ENCODE measurements at regions not wholly inside any gene's neighbourhood (a gene's known extent, or its start where the extent isn't known, plus 50 kb on each side); places are given as distances from the start of the nearest gene placed in this dataset.

DNA sequence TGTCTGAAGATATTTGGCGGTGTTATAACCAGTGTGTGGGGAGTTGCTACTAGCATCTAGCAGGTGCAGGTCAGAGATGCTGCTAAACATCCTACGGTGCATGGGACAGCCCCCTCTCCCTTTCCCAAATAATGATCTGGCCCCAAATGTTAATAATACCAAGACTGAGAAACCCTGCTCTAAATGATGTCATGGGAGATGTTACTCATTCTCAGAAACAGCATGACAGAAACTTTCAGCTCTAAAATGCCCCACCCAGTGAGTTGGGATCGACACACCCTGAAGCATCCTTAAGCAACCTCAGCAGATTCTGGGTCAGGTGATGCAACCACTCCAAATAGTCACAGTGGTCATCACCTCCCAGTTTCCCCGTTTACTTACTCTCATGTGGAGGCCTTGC is 108.8 kb upstream of the MPP7 start (continued):
- TF ChIP-seq, protein P1, sequence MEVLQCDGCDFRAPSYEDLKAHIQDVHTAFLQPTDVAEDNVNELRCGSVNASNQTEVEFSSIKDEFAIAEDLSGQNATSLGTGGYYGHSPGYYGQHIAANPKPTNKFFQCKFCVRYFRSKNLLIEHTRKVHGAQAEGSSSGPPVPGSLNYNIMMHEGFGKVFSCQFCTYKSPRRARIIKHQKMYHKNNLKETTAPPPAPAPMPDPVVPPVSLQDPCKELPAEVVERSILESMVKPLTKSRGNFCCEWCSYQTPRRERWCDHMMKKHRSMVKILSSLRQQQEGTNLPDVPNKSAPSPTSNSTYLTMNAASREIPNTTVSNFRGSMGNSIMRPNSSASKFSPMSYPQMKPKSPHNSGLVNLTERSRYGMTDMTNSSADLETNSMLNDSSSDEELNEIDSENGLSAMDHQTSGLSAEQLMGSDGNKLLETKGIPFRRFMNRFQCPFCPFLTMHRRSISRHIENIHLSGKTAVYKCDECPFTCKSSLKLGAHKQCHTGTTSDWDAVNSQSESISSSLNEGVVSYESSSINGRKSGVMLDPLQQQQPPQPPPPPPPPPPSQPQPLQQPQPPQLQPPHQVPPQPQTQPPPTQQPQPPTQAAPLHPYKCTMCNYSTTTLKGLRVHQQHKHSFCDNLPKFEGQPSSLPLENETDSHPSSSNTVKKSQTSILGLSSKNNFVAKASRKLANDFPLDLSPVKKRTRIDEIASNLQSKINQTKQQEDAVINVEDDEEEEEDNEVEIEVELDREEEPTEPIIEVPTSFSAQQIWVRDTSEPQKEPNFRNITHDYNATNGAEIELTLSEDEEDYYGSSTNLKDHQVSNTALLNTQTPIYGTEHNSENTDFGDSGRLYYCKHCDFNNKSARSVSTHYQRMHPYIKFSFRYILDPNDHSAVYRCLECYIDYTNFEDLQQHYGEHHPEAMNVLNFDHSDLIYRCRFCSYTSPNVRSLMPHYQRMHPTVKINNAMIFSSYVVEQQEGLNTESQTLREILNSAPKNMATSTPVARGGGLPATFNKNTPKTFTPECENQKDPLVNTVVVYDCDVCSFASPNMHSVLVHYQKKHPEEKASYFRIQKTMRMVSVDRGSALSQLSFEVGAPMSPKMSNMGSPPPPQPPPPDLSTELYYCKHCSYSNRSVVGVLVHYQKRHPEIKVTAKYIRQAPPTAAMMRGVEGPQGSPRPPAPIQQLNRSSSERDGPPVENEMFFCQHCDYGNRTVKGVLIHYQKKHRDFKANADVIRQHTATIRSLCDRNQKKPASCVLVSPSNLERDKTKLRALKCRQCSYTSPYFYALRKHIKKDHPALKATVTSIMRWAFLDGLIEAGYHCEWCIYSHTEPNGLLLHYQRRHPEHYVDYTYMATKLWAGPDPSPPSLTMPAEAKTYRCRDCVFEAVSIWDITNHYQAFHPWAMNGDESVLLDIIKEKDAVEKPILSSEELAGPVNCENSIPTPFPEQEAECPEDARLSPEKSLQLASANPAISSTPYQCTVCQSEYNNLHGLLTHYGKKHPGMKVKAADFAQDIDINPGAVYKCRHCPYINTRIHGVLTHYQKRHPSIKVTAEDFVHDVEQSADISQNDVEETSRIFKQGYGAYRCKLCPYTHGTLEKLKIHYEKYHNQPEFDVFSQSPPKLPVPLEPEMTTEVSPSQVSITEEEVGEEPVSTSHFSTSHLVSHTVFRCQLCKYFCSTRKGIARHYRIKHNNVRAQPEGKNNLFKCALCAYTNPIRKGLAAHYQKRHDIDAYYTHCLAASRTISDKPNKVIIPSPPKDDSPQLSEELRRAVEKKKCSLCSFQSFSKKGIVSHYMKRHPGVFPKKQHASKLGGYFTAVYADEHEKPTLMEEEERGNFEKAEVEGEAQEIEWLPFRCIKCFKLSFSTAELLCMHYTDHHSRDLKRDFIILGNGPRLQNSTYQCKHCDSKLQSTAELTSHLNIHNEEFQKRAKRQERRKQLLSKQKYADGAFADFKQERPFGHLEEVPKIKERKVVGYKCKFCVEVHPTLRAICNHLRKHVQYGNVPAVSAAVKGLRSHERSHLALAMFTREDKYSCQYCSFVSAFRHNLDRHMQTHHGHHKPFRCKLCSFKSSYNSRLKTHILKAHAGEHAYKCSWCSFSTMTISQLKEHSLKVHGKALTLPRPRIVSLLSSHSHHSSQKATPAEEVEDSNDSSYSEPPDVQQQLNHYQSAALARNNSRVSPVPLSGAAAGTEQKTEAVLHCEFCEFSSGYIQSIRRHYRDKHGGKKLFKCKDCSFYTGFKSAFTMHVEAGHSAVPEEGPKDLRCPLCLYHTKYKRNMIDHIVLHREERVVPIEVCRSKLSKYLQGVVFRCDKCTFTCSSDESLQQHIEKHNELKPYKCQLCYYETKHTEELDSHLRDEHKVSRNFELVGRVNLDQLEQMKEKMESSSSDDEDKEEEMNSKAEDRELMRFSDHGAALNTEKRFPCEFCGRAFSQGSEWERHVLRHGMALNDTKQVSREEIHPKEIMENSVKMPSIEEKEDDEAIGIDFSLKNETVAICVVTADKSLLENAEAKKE (CRISPR knock-in tag; IDR thresholded peaks at IDR 0.05): no peak
- TF ChIP-seq POLR2AphosphoS5 (IDR thresholded peaks at IDR 0.05; ENCODE audit: low read depth) (no peak), EZH2 (IDR thresholded peaks at IDR 0.05; ENCODE audit: low read depth, unreplicated experiment) (no peak), JUNB (IDR thresholded peaks at IDR 0.05; ENCODE audit: unreplicated experiment) (no peak)
- TF ChIP-seq, protein P2, sequence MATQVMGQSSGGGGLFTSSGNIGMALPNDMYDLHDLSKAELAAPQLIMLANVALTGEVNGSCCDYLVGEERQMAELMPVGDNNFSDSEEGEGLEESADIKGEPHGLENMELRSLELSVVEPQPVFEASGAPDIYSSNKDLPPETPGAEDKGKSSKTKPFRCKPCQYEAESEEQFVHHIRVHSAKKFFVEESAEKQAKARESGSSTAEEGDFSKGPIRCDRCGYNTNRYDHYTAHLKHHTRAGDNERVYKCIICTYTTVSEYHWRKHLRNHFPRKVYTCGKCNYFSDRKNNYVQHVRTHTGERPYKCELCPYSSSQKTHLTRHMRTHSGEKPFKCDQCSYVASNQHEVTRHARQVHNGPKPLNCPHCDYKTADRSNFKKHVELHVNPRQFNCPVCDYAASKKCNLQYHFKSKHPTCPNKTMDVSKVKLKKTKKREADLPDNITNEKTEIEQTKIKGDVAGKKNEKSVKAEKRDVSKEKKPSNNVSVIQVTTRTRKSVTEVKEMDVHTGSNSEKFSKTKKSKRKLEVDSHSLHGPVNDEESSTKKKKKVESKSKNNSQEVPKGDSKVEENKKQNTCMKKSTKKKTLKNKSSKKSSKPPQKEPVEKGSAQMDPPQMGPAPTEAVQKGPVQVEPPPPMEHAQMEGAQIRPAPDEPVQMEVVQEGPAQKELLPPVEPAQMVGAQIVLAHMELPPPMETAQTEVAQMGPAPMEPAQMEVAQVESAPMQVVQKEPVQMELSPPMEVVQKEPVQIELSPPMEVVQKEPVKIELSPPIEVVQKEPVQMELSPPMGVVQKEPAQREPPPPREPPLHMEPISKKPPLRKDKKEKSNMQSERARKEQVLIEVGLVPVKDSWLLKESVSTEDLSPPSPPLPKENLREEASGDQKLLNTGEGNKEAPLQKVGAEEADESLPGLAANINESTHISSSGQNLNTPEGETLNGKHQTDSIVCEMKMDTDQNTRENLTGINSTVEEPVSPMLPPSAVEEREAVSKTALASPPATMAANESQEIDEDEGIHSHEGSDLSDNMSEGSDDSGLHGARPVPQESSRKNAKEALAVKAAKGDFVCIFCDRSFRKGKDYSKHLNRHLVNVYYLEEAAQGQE (IDR thresholded peaks at IDR 0.05; ENCODE audit: unreplicated experiment): no peak

DNA sequence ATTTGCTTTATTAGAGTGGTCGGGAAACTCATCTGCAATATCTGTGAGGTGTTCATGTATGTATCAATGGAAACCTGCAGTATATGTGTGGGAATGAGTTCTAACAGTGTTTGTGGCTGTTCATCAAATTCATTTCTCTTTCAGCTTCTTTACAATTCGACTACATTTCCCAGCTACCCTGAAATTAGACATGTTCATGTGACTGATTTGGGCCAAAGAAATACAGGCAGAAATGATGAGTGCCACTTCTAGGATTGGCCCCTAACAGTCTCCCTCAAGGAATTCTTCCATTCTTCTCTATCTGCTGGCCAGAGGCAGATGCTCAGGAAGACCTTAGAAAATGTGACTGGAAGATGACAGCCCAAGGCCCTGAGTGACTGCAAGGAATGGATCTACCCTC is 114.8 kb upstream of the WAC start:
- H3K27me3 ChIP-seq (ENCODE audit: insufficient read depth): no peaks in the 10 kb centered on the region
- no peak for TF ChIP-seq ZNF331 (CRISPR knock-in tag; IDR thresholded peaks at IDR 0.05; ENCODE audit: low read depth)
- no peak for TF ChIP-seq EZH2phosphoT487 (IDR thresholded peaks at IDR 0.05; ENCODE audit: unreplicated experiment)
- TF ChIP-seq STAT1 (IDR thresholded peaks at IDR 0.05; ENCODE audit: unreplicated experiment): no peak
- no peak for TF ChIP-seq POLR2AphosphoS5 (IDR thresholded peaks at IDR 0.05; ENCODE audit: low read depth)
- no peak for TF ChIP-seq EZH2 (IDR thresholded peaks at IDR 0.05; ENCODE audit: low read depth, unreplicated experiment)
- TF ChIP-seq, protein P3, sequence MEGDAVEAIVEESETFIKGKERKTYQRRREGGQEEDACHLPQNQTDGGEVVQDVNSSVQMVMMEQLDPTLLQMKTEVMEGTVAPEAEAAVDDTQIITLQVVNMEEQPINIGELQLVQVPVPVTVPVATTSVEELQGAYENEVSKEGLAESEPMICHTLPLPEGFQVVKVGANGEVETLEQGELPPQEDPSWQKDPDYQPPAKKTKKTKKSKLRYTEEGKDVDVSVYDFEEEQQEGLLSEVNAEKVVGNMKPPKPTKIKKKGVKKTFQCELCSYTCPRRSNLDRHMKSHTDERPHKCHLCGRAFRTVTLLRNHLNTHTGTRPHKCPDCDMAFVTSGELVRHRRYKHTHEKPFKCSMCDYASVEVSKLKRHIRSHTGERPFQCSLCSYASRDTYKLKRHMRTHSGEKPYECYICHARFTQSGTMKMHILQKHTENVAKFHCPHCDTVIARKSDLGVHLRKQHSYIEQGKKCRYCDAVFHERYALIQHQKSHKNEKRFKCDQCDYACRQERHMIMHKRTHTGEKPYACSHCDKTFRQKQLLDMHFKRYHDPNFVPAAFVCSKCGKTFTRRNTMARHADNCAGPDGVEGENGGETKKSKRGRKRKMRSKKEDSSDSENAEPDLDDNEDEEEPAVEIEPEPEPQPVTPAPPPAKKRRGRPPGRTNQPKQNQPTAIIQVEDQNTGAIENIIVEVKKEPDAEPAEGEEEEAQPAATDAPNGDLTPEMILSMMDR (conservative IDR thresholded peaks at IDR 0.05; ENCODE audit: low read depth in 2 of 2): no peak
- no peak for TF ChIP-seq ZNF114 (CRISPR knock-in tag; IDR thresholded peaks at IDR 0.05)

More for the DNA sequence above, 114.8 kb upstream of the WAC start:
- Mint-ChIP-seq H3K4me3 (no peak overlapping the region), H3K36me3 (ENCODE audit: low read depth) (peaks cover 3% of the 10 kb centered on the region; the same call in 1 of the 3 replicates), H3K27me3 (ENCODE audit: insufficient read depth, low read depth, poor library complexity) (peaks cover 2% of the 10 kb centered on the region), H3K27ac (no peak overlapping the region), H3K4me1 (no peaks in the 10 kb centered on the region), H3K9me3 (peaks cover 19% of the 10 kb centered on the region)
- Histone ChIP-seq H3K4me1 (ENCODE audit: insufficient read depth) (no peaks in the 10 kb centered on the region), H3K36me3 (ENCODE audit: insufficient read depth) (no peaks in the 10 kb centered on the region), H3K4me2 (no peak overlapping the region), H3F3A (replicated peaks; ENCODE audit: low read depth) (no peaks in the 10 kb centered on the region), H3K27ac (ENCODE audit: low read depth) (no peak overlapping the region), H3K4me3 (no peak overlapping the region), H2AFZ (no peak overlapping the region), H3K79me2 (replicated peaks; ENCODE audit: insufficient read depth) (no peaks in the 10 kb centered on the region), H4K20me1 (replicated peaks; ENCODE audit: insufficient read depth) (no peaks in the 10 kb centered on the region), H3K9me2 (ENCODE audit: insufficient read depth) (no peaks in the 10 kb centered on the region)
- ATAC-seq (no peak), DNase-seq (ENCODE audit: low spot score) (no peak)
